CD4-positive, alpha-beta T cell treated with Interleukin-1 beta for 1 hour (primary cell): ENCODE measurements at regions not wholly inside any gene's neighbourhood (a gene's known extent, or its start where the extent isn't known, plus 50 kb on each side); places are given as distances from the start of the nearest gene placed in this dataset.

Experiments
- DNase-seq, 2 donors: peaks; one replicate each; pipeline ENCODE4 v3.0.0-alpha.2; 2020 to 2022

DNA sequence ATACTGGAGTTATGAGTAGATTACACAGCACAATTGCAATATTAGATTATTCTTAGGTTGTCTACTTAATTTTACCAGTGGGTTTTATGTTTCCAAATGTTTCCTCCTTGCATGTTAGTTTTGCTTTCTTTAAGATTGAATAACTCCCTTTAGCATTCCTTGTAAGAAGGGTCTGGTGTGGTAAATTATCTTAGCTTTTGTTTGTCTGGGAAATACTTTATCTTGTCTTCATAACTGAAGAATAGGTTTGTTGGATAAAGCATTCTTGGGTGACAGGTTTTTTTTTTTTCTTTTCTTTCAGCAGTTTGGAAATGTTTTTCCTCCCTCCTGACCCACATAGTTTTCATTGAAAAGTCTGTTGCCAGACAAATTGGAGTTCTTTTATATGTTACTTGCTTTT, 531.1 kb downstream of the ANXA1 start:
- no peak for DNase-seq

DNA sequence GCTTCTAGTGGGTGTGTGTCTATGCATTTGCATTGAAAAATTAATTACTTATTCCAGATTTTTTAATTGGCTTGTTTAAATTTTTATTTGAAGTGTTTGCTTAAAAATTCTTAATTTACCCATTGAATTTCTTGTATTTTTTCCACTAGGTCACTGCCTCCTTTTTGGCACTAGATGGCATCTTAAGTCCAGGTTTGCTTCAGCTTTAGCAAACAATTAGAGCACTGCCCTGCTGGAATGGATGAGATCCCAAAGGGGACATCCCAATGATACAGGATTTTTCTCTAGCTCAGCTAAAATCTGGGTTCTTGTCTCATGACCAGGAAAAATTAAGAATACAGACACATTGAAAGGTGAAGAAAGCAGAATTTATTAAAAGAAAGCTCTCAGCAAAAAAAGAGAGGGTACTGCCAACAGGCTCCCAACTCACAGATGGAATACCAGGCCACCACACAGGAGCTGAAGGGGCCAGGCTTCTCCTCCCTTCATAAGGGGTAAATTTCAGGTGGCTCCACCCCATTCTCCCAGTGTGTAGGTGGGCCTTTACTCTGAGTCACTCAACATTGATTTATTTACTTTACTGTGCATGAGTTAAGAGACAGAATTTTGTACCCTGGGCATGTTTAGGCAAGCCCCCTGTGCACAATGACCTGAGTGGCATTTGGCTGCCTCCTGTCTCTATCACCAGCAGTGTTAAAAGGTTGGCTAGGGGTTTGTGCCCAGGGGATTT, 532.4 kb downstream of the ANXA1 start:
- no peak for DNase-seq

DNA sequence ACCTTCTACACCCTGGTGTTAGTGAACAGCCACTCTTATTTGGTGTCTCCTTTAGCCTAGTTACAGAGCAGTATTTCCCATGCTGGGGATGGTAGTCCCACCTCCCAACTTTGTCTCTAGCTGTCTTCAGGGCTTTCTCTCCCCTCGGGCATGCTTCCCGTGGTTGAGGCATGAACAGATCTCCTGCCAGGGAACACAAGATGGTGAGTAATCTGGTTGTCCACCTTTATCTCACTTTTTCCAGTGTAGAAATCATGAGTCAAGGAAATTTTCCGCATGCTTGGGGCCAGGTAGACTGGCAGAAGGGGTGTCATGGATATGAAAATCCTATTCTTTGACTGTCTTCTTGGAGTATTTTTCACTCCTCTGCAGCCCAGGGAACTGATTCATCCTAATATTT, 532.9 kb downstream of the ANXA1 start:
- no peak for DNase-seq

DNA sequence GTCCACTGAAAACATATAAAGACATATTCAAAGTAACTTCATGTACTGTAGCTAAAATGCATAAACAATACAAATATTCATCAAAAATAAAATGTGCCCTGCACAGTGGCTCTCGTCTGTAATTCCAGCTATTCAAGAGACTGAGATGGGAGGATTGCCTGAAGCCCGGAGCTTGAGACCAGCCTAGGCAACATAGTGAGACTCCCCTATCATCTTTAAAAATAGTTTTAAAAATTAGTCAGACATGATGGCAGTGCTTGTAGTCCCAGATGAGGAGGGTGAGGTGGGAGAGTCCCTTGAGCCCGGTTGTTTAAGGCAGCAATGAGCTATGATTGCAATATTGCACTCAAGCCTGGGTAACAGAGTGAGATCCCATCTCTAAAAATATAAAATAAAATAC, 534.1 kb downstream of the ANXA1 start:
- DNase-seq: no peak

DNA sequence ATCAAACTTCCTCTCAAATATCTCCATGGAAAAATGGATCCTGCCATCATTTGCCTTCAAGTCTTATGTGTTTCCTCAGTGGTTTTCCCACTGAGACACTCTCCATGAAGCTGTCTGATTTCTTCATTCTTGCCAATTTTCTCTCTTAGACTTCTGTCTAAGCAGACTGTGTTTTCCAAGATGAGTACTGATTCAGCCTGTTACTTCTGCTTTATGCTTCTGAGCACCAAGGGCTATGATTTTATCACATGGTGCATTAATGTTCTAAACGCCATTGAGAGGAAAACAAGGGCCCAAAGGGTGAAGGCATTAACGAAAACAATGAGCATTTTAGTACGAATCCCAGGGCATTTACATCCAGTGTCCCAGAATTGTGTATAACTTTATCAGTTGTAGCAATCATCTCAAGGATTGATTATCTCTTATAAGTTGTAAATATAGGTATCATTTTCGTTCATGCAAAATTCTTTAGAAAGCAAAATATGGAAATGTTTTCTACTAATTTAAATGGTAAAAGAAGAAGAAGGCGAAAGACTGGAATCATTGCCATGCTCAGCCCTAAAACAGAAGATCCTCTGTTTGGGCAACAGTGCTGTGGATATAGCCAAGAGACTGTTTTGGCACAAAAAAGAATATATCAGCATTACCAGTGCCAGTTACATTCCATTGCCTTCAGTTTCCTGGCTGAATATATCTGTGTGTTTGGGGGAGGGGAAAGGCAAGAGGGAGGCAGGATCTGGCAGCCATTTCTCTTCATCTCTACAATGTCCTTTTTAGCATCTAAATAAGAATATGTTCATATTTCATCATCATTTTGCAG, 537.6 kb downstream of the ANXA1 start:
- no peak for DNase-seq

DNA sequence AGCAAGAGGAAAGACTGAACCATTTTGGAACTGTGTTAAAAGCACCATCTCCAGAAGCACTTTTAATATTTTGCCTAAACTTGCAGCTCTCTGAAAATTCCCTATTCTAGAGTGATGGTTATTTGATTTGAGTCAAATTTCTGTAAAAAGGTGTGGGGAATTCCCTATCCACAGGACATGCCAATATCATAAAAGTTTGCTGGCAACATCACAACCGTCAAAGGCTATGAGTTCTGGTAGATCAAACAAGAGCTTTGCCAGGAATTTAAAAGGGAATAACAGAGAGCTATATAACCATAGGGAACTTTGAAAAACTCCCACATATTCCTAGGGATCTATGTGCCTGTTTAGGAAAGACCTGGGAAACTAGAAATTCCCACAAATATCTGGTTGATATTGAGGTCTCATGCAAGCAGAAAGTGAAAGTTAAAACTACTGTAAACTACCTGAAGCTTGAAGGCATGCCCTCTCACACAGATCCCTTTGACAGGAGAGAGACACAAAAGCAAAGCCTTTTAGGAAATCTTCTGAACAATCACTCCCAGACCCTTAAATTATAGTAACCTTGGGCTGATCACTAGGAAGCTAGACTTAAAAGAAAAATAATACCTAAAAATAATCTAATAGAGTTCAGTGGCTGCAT, 549.9 kb downstream of the ANXA1 start:
- DNase-seq: no peak

DNA sequence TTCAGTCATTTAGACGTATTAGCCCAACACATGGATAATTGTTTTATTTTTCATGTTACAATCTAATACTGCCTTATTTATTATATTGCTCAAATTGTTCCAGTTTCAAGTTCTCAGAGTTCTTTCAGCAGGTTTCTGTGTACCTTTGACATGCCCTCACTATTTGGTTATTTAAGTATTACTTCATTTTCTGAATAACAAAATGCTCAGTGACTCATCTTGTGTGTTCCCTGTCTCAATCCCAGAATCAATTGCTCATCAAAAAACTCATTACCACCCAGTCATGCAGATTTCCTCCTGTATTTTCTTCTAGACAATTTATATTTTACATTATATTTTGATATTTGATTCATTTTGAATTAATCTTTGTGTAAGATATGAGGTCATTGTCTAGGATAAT, 562.6 kb downstream of the ANXA1 start:
- DNase-seq: no peak

DNA sequence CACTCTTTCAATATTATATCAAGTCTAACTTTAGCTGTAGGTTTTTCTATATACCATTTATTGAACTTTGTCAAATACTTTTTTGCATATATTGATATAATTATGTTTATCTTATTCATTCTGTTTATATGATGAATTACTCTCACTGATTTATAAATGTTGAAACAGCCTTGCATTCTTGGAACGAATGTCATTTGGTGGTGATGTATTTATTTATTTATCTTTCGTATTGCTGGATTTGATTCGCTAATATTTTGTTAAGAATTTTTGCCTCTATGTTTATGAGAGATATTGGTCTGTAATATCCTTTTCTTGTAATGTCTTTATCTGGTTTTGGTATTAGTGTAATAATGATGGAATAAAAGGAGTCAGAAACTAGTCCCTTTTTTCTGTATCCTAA, 563.9 kb downstream of the ANXA1 start:
- DNase-seq: no peak

DNA sequence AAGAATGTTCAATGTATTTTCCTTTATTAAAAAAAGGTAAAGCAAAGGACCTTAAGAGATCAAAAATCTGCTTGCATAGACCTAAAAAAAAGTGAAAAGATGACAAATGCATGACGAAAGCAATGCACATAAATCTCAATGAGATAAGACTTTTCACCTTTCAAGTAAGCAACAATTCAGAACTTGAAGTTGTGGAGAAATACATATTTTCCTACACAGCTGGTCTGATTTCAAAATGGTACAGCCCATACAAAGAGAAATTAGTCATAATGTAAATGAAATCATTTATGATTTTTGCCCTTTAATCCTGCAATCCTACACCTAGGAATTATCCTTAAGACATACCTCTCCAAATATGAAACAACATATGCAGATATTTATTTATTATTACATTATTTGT, 568.0 kb downstream of the ANXA1 start:
- DNase-seq: no peak

DNA sequence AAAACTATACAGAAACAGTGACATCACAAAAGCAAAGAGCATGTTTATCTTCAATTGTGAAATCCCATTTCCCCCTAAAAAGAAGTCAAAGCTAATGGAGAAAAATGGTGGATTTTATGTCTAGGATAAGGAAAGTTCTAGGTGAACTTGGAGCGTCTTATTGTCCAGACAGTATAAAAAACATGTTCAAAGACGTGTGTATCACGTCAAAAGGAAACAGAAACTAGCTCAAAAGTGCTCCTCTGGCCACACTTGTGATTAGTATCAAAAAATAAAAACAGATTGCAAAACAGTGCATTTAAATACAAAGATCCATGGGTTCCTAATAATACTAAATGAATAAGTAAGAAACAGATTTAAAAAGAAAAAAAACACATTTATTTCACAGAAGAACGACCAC, 568.9 kb downstream of the ANXA1 start:
- DNase-seq: no peak

DNA sequence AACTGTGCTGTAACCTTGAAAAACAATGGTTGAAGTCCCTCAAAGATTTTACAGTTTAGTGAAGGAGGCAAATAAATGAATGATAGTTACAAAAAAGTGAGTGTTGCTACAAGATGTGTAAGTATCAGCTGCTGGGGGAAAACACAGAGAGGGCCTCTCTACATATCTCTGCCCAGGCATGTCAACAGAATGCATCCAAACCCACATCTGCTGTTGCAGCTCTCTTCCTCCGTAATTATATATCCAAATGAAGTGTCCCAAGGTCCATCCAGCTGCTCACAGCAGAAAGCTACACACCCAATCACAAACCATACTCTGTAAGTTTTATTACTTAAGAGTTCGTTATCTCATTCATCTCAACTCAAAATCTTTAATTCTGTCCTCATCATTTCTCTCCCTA, 584.6 kb downstream of the ANXA1 start:
- DNase-seq: no peak

DNA sequence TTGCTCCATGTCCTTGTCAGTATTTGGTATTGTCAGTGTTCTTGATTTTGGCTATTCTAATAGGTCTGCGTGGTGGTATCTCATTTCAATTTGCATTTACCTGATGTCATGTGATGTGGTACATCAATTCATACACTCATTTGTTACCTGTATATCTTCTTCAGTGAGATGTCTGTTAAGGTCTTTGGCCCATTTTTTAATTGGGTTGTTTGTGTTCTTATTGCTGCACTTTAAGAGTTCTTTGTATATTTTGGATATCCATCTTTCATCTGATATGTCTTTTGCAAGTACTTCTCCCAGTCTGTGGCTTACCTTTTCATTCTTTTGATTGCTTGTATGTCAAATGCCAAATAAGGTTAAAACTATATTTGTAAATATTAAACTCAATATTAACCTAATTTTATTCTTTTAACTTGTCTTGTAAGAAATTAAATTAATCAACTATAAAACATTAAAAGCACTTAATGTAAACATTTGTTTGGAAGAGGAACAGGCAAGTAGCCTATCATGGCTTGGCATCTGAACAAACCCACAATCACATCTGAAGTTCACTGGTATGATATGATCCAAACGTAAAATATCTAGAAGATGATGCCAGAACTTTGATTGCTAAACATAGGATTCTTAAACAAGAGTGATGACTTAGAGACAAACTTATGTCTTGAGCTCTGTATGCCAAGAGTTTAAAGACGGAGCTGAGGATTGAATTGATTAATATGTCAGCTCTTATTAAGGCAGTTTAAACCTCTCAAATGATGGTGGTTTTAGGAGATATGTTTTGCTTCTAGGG, 587.3 kb downstream of the ANXA1 start:
- no peak for DNase-seq

DNA sequence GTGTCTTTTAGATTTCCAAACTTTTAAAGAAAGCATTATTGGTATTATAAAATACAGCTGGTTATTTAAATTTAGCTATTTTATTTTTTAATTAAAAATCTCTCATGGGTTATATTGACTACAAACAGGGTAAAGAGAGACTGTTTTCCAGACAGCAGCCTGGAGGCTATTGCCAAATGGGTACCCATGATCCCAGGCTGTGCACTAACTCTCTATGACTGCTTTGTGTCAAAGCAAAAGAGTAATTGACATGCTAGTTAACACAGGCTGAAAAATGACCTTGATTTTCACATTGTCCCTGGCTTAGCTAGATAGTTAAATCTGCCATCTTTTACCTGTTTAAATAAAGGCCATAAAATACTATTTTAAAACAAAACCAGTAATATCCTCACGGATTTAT, 589.7 kb downstream of the ANXA1 start:
- DNase-seq: no peak

DNA sequence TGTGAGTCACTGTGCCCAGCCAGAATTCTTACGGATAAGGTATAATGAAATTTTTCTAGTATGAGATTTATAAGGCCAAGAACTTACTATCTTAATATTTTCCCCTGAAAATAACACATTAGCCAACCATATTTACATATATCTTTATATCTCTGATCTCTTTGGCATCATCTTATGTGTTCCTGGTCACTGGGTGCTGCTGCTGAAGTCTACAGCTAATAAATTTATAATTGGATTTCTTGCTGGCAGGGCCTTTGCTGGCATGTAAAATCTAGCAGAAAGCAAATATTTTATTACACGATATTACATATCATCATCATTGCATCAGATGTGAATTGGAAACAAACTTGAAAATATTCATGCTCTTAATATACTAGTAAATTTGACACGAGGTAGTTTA, 590.7 kb downstream of the ANXA1 start:
- DNase-seq: no peak

DNA sequence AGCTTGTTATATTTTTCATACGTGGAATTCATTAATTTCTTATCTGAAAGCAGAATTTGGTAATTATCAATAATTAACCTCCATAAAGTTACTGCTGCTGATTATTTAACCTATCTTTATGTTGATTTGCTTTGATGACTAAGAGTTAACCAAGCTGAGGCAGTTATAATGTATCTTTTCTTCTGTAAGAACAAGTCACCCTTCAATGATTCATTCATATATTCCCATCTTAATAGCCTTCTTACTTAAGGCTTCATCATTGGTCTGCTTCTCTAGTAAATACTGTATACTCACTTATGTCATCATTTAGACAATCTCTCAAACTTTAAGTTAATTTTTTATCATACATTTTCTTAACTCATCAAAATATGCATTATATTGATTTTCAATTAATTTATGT, 592.2 kb downstream of the ANXA1 start:
- DNase-seq: no peak

DNA sequence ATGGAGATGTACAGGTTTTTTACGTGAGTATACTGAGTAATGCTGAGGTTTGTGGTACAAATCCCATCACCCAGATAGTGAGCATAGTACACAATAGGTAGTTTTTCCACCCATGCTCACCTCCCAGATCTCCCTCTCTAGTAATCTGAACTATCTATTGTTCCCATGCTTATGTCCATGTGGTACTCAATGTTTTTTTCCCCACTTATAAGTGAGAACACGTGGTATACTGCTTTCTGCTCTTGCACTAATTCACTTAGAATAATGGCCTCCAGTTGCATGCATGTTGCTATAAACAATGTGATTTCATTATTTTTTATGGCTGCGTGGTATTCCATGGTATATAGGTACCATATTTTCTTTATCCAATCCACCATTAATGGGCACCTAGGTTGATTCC, 593.9 kb downstream of the ANXA1 start:
- no peak for DNase-seq

DNA sequence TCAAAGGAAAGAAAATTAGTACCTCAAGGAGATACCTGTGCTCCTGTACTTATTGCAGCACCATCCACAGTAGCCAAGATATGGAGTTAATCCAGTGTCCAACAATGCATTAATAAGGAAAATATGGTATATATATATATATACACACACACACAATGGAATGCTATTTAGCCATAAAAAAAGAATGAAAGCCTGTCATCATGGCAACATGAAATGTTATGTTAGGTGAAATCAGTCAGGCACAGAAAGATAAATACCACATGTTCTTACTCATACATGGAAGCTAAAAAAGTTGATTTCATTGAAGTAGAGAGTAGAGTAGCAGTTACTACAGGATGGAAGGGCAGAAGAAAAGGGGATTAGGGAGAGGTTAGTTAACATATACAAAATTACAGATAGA, 601.5 kb downstream of the ANXA1 start:
- no peak for DNase-seq

DNA sequence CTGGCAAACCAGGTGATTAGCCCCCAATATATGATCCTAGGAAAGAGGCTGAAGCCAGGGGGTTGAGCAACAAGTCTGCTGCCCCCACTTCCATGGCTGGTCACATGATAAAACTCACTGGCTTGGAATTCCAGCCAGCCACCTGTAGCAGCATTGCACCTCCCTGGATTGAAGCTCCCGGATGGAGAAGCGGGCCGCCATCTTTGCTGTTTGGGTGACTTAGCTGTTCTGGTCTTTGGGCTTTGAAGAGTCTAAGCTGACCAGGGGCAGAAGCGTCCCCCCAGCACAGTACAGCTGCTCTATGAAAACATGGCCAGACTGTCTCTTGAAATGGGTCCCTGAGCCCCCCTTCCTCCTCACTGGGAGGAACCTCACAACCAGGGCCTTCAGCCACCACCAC, 610.2 kb downstream of the ANXA1 start:
- no peak for DNase-seq

DNA sequence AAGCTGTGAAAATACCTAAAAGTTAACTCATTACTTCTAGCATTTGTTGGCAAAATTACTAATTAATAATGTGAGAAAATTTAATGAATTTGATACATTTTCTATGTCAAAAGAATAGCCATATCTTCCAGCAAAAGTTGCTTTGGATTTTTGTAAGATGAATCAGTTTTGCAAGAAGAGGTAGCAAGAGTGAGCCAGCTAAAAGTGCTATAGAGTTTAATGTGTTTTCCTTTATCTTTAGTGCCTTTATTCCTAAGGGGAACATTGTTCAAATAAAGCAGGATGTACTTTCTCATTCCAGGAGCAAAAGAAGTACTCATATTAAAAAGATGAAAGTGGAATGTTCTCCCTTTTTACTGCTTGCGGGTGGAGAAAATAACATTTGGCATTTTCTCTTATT, 622.2 kb downstream of the ANXA1 start:
- DNase-seq: no peak

DNA sequence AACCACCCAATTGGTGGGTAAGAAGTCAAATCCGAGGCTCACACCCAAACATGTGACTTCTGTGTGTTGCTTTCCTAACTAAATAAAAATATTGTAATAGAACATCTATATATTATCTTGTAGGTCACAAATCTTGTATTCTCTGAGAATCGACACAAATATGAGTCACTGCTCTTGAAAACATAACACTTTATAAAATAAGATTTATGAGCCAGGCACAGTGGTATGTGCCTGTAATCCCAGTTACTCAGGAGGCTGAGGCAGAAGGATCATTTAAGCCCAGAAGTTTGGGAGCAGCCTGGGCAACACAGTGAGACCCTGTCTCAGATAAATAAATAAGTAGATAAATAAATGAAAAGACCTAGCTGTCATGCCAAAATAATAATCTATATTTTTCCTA, 624.1 kb downstream of the ANXA1 start:
- DNase-seq: no peak

DNA sequence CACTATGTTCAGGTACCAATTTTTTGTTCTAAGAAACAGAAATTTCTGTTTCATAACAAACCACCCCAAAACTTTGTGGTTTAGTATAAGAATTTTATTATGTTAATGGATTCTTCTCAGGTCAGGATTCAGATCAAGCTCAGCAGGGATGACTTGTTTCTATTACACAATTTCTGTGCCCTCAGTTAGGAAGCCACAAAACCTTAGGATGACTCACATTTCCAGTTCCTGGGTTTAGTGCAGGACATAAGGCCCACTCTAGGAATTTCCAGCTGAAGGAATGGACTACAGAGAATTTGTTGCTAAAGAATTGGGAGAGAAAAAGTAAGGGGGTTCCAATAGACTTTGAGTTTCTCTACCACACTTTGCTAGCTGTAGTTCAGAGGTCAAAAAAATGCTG, 629.3 kb downstream of the ANXA1 start:
- no peak for DNase-seq

DNA sequence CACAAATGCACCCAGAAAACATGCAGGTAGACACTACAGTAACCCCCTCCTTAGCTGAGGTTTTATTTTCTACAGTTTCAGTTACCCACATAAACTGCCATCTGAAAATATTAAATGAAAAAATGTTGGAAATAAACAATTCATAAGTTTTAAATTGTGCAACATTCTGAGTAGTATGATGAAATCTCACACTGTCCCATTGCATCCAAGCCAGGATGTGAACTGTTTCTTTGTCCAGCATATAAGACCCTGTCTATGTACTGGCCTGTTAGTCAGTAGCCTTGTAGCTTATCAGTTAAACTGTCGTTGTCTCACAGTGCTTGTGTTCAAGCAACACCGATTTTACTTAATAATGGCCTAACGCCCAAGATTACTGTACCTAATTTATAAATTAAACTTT, 630.5 kb downstream of the ANXA1 start:
- no peak for DNase-seq

DNA sequence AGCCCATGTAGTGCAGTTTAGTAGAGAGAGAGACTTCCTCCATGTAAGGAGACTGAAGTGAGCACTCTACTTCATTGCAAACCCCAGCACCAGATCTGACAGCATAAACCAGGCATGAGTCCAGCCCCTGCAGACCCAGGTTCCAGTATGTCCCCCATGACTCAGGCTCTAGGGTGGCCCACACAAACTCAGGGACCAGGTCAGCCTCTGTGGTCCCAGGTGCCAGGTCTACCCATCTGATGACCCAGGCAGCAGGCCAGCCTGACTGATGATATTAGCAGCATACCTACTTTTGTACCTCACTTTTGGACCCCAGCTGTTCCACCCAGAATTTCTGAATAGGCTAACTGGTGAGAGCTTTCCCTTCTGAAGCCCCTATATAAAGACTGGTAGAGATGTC, 647.8 kb downstream of the ANXA1 start:
- DNase-seq: no peak
